Superior temporal gyrus (tissue), 1 donor: ENCODE measurements at regions not wholly inside any gene's neighbourhood (a gene's known extent, or its start where the extent isn't known, plus 50 kb on each side); places are given as distances from the start of the nearest gene placed in this dataset.
"Not testable (repeated sequence)": the region's sequence is repeated elsewhere in the genome, so short reads cannot be mapped to it uniquely, and the experiment has no call there.

Experiments used
- DNase-seq: peaks from one replicate; pipeline ENCODE4 v3.0.0-alpha.2; 2016; ENCODE audit errors: extremely low spot score

- no peak for DNase-seq
Measured at GRCh38 chr20:22818636-22819035, 216.5 kb upstream of the SSTR4 start.

- DNase-seq = no peak
Measured at GRCh38 chr20:22819112-22819511, 216.0 kb upstream of the SSTR4 start.

- no peak for DNase-seq
Measured at GRCh38 chr20:22819784-22820183, 215.3 kb upstream of the SSTR4 start.

GRCh38 chr20:22821081-22821727 is 213.9 kb upstream of the SSTR4 start:
- DNase-seq = no peak

DNA sequence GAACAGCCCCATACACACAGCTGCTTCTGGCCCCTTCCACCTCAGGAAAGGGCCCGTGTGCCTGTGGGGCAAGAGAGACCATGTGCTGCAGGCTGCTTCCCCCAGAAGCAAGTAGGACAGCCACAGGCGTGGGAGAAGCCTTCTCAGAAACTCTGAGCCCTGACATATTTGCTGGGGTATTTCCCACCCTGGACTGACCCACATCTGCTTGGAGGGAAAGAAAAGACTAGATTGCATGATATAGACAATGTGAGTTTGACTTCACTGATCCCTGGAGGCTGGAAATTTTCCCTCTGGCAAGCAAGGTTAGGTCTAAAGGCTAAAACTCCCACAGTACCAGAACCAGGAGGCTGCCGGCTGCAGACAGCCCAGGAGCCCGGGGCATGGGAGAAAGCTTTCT is 213.3 kb upstream of the SSTR4 start:
- no peak for DNase-seq

- DNase-seq = no peak
Measured at GRCh38 chr20:22823119-22823518, 212.0 kb upstream of the SSTR4 start.

DNA sequence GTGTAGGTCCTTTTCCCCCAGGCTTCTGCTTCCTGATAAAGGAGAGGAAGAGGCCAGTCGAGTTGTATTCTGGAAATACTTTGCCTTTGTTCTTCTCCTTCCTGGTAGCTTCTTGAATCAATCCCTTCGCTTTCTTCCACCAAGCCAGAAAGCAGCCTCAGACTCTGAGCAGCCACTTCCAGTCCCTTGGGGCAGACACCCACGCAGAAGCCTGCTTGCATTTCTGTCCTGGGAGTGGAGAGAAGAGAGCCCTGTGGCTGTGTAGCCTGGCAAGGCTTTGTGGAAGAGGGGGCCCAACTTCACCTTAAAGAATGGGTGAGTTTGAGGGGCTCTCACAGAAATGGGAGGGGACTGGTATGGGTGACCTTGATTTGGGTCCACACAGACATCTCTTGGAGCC is 211.0 kb upstream of the SSTR4 start:
- DNase-seq = no peak

- no peak for DNase-seq
Measured at GRCh38 chr20:22825076-22825475, 210.0 kb upstream of the SSTR4 start.

- no peak for DNase-seq
Measured at GRCh38 chr20:22825546-22825945, 209.6 kb upstream of the SSTR4 start.

- DNase-seq = no peak
Measured at GRCh38 chr20:22826306-22827230, 208.5 kb upstream of the SSTR4 start.

GRCh38 chr20:22827916-22828315 is 207.2 kb upstream of the SSTR4 start:
- DNase-seq = no peak

DNA sequence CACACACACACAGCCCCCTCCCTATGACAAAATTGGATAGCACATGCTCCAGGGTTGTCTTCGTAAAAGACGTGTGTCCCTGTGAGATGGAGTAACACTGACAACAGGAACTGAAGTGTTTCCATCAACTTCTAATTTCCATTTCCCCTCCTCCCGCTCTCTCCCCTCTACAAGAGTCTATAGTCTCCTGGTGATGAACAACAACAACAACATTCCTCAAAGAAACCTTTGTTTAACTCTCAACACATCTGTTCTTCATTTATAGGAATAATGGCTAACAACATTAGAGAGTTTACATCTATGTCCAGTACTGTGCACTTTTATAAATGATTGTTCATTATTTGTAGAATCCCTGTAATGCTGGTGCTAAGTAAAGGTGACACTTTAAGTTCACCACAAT is 205.8 kb upstream of the SSTR4 start:
- DNase-seq = no peak

GRCh38 chr20:22830138-22830537 is 205.0 kb upstream of the SSTR4 start:
- DNase-seq = no peak

DNA sequence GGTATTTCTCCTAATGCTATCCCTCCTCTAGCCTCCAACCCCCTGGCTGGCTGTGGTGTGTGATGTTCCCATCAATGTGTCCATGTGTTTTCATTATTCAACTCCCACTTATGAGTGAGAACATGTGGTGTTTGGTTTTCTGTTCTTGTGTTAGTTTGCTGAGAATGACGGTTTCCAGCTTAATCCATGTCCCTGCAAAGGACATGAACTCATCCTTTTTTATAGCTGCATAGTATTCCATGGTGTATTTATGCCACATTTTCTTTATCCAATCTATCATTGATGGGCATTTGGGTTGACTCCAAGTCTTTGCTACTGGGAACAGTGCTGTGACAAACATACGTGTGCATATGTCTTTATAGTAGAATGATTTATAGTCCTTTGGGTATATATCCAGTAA is 204.4 kb upstream of the SSTR4 start:
- DNase-seq = not testable (repeated sequence)

DNA sequence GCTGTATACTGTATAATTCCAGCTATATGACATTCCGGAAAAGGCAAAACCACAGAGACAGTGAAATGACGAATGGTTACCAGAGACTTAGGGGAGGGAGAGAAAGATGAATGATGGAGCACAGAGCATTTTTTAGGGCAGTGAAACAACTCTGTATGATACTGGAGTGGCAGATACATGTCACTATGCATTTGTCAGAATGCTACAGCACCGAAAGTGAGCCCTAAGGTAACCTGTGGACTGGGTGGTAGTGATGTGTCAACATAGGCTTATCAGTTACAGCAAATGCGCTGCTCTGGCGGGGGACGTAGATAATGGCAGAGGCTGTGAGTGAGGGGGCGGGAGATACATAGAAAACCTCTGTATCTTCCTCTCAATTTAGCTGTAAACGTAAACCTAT is 201.3 kb upstream of the SSTR4 start:
- DNase-seq = no peak

GRCh38 chr20:22834651-22835256 is 200.4 kb upstream of the SSTR4 start:
- no peak for DNase-seq

DNA sequence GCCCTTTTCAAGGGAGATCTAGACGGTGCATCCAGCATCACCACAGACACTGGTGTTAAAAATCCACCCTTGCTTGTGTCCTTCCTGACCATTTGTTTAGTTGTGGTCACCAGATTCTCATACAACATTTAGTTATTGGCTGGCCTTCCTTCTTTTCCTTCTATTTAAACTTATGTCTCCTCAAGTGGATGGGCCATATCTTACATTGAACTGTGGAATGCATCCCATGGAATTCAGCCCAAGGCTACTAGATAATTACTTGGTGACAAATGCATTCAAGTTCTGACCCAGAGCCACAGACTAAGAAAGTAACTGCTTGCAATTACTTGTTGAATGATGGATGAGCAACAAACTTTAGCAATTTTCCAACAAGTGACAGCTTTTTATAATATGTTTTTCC is 198.9 kb upstream of the SSTR4 start:
- no peak for DNase-seq

- no peak for DNase-seq
Measured at GRCh38 chr20:22836877-22837276, 198.2 kb upstream of the SSTR4 start.

GRCh38 chr20:22838001-22838400 is 197.1 kb upstream of the SSTR4 start:
- no peak for DNase-seq

GRCh38 chr20:22841846-22842245 is 193.3 kb upstream of the SSTR4 start:
- DNase-seq = no peak

GRCh38 chr20:22842793-22843192 is 192.3 kb upstream of the SSTR4 start:
- DNase-seq = no peak

DNA sequence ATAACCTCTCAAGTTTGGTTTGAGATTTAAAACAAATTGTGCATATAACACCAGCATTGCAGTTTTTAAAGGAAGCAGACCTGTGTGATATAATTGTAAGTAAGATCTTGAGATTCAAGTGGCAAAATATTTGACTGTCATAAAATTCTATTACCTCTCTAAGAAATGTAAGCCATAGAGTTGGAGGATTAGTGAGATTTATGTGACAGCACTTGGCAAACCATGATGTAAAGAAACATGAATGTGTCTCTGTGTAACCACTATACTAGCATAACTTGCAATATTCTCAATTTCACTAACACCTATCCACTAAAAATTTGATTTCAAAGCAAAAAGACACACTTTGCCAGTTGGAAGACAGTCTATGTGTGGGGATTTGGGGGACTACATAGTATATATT is 190.2 kb upstream of the SSTR4 start:
- no peak for DNase-seq

- DNase-seq = no peak
Measured at GRCh38 chr20:22846863-22847262, 188.2 kb upstream of the SSTR4 start.
